Vagina (tissue), 2 donors: ENCODE measurements at regions not wholly inside any gene's neighbourhood (a gene's known extent, or its start where the extent isn't known, plus 50 kb on each side); places are given as distances from the start of the nearest gene placed in this dataset.

Experiments used
- DNase-seq, 2 donors: peaks; one replicate each; pipeline ENCODE4 v3.0.0-alpha.2; 2017; ENCODE audit errors: extremely low spot score in 2 of 2
- H3K27ac ChIP-seq: fragments of 200-600 bp; sonication (generic); one replicate; pipeline ENCODE4 v1.5.1; 2019
- H3K27me3 ChIP-seq: fragments of 200-600 bp; sonication (generic); one replicate; pipeline ENCODE4 v1.5.1; 2019
- H3K36me3 ChIP-seq, 2 donors: fragments of 200-600 bp; sonication (generic); one replicate each; pipeline ENCODE4 v1.5.1; 2017 to 2019
- H3K4me1 ChIP-seq: fragments of 200-600 bp; sonication (generic); one replicate; pipeline ENCODE4 v1.5.1; 2019
- H3K4me3 ChIP-seq, 2 donors: fragments of 200-600 bp; sonication (generic); 1 replicate in 1 of 2; 2 replicates in 1 of 2; pipeline ENCODE4 v1.5.1; 2016 to 2019
- H3K9me3 ChIP-seq: fragments of 200-600 bp; sonication (generic); one replicate; pipeline ENCODE4 v1.5.1; 2019
- POLR2A ChIP-seq, 2 donors: fragments of 450-650 bp; IDR thresholded peaks; one replicate each; pipeline ENCODE4 v1.6.1; 2017; ENCODE audit warnings: antibody characterized with exemption in 2 of 2, mild to moderate bottlenecking in 2 of 2, moderate library complexity in 2 of 2
- POLR2AphosphoS5 ChIP-seq, 2 donors: sonication (generic); formaldehyde crosslinking; IDR thresholded peaks; one replicate each; pipeline ENCODE4 v1.9.0; 2017; ENCODE audit warnings: antibody characterized with exemption in 2 of 2, mild to moderate bottlenecking in 2 of 2, low read depth in 1 of 2; ENCODE audit not compliant: insufficient read depth in 1 of 2
- intact Hi-C: fragments of 100-400 bp; cut with DNase I; formaldehyde crosslinking; loops from one replicate; pipeline ENCODE4 v1.15.1; 2023
- TF ChIP-seq, protein P1 (sequence below), 3 experiments: fragments of 450-650 bp in 2 of 3; fragments of 200-600 bp in 1 of 3; sonication (generic) in 1 of 3; IDR thresholded peaks; one replicate each; pipeline ENCODE4 v1.5.1; 2017 to 2019; ENCODE audit warnings: antibody characterized with exemption in 3 of 3, mild to moderate bottlenecking in 2 of 3, moderate library complexity in 2 of 3

DNA sequence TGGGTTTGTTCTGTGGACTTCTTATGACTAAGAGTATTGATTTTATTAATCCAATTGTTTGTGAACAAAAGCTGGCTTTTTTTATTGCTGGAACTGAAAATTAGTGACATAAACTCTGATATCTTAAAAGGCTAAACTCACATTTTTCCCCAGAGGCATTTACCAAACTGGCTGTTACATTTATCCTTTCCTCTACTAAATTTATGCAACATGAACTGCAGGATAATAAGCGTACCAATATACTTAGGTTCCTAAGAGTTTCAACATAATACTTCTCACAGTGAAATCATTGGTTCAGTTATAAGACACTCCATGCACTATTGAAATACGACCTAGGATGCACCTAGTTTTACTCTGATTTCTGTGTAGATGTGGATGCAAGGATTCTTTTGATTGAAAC is 560.8 kb upstream of the WWC1 start:
- Histone ChIP-seq H3K9me3 (no peaks in the 10 kb centered on the region), H3K27ac (no peak overlapping the region), H3K36me3 (no peaks in the 10 kb centered on the region), H3K4me3 (no peak overlapping the region), H3K4me1 (no peaks in the 10 kb centered on the region), H3K27me3 (no peaks in the 10 kb centered on the region)
- intact Hi-C loops, result no loop called here
- DNase-seq, result no peak
- TF ChIP-seq POLR2A (IDR thresholded peaks at IDR 0.05) (no peak), POLR2AphosphoS5 (IDR thresholded peaks at IDR 0.05; ENCODE audit: insufficient read depth in 1 of 2, low read depth in 1 of 2) (no peak)
- TF ChIP-seq, protein P1, sequence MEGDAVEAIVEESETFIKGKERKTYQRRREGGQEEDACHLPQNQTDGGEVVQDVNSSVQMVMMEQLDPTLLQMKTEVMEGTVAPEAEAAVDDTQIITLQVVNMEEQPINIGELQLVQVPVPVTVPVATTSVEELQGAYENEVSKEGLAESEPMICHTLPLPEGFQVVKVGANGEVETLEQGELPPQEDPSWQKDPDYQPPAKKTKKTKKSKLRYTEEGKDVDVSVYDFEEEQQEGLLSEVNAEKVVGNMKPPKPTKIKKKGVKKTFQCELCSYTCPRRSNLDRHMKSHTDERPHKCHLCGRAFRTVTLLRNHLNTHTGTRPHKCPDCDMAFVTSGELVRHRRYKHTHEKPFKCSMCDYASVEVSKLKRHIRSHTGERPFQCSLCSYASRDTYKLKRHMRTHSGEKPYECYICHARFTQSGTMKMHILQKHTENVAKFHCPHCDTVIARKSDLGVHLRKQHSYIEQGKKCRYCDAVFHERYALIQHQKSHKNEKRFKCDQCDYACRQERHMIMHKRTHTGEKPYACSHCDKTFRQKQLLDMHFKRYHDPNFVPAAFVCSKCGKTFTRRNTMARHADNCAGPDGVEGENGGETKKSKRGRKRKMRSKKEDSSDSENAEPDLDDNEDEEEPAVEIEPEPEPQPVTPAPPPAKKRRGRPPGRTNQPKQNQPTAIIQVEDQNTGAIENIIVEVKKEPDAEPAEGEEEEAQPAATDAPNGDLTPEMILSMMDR (IDR thresholded peaks at IDR 0.05), result no peak

DNA sequence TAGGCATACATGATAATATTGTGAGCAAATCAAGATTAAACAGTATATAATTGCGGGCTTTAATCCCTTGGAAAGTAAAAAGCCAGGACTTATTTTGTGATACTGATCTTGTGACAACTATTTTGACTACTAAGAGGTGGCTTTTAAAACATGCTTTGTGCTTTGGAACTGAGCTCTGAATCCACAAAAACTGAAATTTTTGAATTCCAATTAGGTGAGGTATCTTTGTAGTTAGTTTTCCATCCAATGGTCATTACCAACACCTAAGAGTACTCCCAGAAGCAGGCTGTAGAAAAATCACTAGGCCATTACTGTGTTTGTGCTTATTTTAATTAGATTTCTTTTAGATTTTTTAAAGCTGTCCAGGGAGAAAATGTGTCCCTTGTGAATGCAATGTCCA is 559.5 kb upstream of the WWC1 start:
- DNase-seq, result no peak
- TF ChIP-seq, protein P1 (IDR thresholded peaks at IDR 0.05), result no peak
- TF ChIP-seq POLR2AphosphoS5 (IDR thresholded peaks at IDR 0.05; ENCODE audit: insufficient read depth in 1 of 2, low read depth in 1 of 2) (no peak), POLR2A (IDR thresholded peaks at IDR 0.05) (no peak)
- no peak overlapping the region for H3K4me3 ChIP-seq
- intact Hi-C loops, result no loop called here
- H3K9me3 ChIP-seq, result no peaks in the 10 kb centered on the region
- no peaks in the 10 kb centered on the region for H3K27me3 ChIP-seq
- no peaks in the 10 kb centered on the region for H3K36me3 ChIP-seq
- no peak overlapping the region for H3K27ac ChIP-seq
- no peaks in the 10 kb centered on the region for H3K4me1 ChIP-seq

DNA sequence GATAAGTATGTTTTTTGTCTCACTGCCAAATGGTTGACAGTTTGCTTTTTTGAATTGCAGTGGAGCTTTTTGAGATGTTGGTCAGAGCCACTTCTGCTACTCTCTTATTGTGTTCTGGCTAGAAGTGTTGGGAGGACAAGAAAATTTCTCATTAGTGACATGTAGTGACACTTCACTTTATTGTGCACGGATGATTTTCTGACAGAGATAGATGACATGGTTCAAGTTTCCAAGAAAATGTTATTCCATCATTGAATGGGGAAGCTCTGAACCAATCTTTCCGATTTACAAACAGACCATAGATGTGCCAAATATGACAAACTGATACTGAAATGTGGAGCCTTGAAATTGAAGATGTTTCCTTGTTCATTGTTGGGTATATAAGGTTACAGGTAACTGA is 558.9 kb upstream of the WWC1 start:
- no peak for TF ChIP-seq POLR2A (IDR thresholded peaks at IDR 0.05)
- no peak for TF ChIP-seq POLR2AphosphoS5 (IDR thresholded peaks at IDR 0.05; ENCODE audit: insufficient read depth in 1 of 2, low read depth in 1 of 2)
- TF ChIP-seq, protein P1 (IDR thresholded peaks at IDR 0.05), result no peak
- no peaks in the 10 kb centered on the region for H3K36me3 ChIP-seq
- H3K4me3 ChIP-seq, result no peak overlapping the region
- intact Hi-C loops, result no loop called here
- H3K9me3 ChIP-seq, result no peaks in the 10 kb centered on the region
- no peak for DNase-seq
- H3K4me1 ChIP-seq, result no peaks in the 10 kb centered on the region
- no peaks in the 10 kb centered on the region for H3K27me3 ChIP-seq
- no peak overlapping the region for H3K27ac ChIP-seq

DNA sequence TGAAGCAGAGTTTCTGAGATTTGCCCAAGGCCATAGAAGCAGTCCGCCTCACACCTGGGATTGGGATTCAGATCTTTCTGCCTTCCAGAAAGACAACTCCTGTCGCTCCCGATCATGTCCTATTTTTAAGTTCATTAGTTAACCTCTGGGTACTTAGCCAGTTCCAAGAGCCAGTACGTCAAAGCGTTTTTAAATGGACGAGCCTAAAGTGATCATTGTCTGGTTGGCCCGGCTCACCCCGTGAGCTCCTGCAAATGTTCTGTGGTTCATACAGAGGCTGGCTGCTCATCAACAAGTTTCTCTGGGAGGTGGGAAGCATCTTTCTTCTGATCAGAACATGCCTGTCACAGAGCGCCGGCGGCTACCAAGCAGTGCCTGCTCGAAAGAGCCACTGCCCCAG is 554.5 kb upstream of the WWC1 start:
- TF ChIP-seq POLR2AphosphoS5 (IDR thresholded peaks at IDR 0.05; ENCODE audit: insufficient read depth in 1 of 2, low read depth in 1 of 2) (no peak), POLR2A (IDR thresholded peaks at IDR 0.05) (no peak)
- TF ChIP-seq, protein P1 (IDR thresholded peaks at IDR 0.05), result no peak
- no peaks in the 10 kb centered on the region for H3K4me1 ChIP-seq
- DNase-seq, result no peak
- H3K27ac ChIP-seq, result no peak overlapping the region
- no peak overlapping the region for H3K4me3 ChIP-seq
- no peaks in the 10 kb centered on the region for H3K27me3 ChIP-seq
- no peaks in the 10 kb centered on the region for H3K36me3 ChIP-seq
- intact Hi-C loops, result no loop called here
- H3K9me3 ChIP-seq, result no peaks in the 10 kb centered on the region

DNA sequence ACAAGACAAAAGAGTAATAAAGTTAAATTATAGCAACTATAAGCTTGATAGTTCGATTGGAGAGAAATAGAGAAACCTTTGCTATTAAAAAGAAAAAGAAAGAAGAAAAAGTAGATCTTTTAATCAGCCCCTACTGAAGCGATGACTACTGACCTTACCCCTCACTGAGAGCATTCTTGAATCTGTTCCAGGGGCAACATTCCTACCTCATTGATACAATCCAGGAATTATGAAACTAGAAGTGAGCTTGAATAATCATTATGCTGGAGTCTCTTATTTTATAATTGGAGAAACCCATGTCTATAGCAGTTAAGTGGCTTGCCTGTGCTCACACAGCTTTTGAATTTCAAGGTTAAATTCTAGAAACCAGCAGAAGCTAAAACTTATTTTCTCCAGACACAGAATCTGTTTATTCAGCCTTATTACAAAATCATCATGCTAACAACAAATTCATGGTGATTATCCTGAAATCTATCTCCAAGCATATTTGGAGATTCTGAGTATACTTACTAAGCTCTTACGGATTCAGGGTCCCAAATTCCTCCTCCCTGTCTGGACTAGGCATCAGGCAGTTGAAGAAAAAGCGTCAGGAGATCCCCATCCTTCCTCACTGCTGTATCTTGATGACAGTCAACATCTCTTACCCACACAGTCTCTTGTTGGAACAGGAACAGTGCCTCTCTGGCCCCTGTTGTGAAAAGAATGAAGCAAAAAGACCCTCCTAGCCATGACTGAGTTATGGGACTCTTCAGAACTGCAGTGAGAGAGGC is 547.6 kb upstream of the WWC1 start:
- intact Hi-C loops, result no loop called here
- TF ChIP-seq POLR2AphosphoS5 (IDR thresholded peaks at IDR 0.05; ENCODE audit: insufficient read depth in 1 of 2, low read depth in 1 of 2) (no peak), POLR2A (IDR thresholded peaks at IDR 0.05) (no peak)
- TF ChIP-seq, protein P1 (IDR thresholded peaks at IDR 0.05), result no peak
- H3K4me3 ChIP-seq, result no peak overlapping the region

More for the DNA sequence above, 547.6 kb upstream of the WWC1 start:
- H3K36me3 ChIP-seq, result no peaks in the 10 kb centered on the region
- no peak overlapping the region for H3K27ac ChIP-seq
- H3K9me3 ChIP-seq, result no peaks in the 10 kb centered on the region
- no peak for DNase-seq
- H3K4me1 ChIP-seq, result no peaks in the 10 kb centered on the region
- H3K27me3 ChIP-seq, result no peaks in the 10 kb centered on the region
